ENCODE measurements at regions not wholly inside any gene's neighbourhood (a gene's known extent, or its start where the extent isn't known, plus 50 kb on each side); places are given as distances from the start of the nearest gene placed in this dataset.

- TF ChIP-seq, protein P1, sequence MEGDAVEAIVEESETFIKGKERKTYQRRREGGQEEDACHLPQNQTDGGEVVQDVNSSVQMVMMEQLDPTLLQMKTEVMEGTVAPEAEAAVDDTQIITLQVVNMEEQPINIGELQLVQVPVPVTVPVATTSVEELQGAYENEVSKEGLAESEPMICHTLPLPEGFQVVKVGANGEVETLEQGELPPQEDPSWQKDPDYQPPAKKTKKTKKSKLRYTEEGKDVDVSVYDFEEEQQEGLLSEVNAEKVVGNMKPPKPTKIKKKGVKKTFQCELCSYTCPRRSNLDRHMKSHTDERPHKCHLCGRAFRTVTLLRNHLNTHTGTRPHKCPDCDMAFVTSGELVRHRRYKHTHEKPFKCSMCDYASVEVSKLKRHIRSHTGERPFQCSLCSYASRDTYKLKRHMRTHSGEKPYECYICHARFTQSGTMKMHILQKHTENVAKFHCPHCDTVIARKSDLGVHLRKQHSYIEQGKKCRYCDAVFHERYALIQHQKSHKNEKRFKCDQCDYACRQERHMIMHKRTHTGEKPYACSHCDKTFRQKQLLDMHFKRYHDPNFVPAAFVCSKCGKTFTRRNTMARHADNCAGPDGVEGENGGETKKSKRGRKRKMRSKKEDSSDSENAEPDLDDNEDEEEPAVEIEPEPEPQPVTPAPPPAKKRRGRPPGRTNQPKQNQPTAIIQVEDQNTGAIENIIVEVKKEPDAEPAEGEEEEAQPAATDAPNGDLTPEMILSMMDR (IDR thresholded peaks at IDR 0.05): no peak
- no peak for TF ChIP-seq POLR2A (IDR thresholded peaks at IDR 0.05)
Observed at GRCh38 chr4:85221606-85222005, 253.3 kb upstream of the ARHGAP24 start.
